Mucosa of descending colon (tissue), 3 donors: ENCODE measurements at regions not wholly inside any gene's neighbourhood (a gene's known extent, or its start where the extent isn't known, plus 50 kb on each side); places are given as distances from the start of the nearest gene placed in this dataset.

Source experiments
- ATAC-seq: fragments of 200-7000 bp; cut with Tn5 transposase; one replicate; pipeline ENCODE4 v1.9.1; 2020; ENCODE audit warnings: mild to moderate bottlenecking, moderate library complexity
- DNase-seq, 3 donors: peaks; one replicate each; pipeline ENCODE4 v3.0.0-alpha.2; 2020
- H3K36me3 ChIP-seq: fragments of 200-600 bp; one replicate; pipeline ENCODE4 v1.8.0; 2021; ENCODE audit warnings: low read depth, mild to moderate bottlenecking
- H3K4me1 ChIP-seq: fragments of 200-600 bp; one replicate; pipeline ENCODE4 v1.8.0; 2021; ENCODE audit warnings: low read depth, mild to moderate bottlenecking
- H3K4me3 ChIP-seq: fragments of 200-600 bp; one replicate; pipeline ENCODE4 v1.8.0; 2021; ENCODE audit warnings: mild to moderate bottlenecking
- H3K9me3 ChIP-seq: fragments of 200-600 bp; one replicate; pipeline ENCODE4 v1.8.0; 2021; ENCODE audit warnings: mild to moderate bottlenecking
- CTCF ChIP-seq: fragments of 200-600 bp; IDR thresholded peaks from one replicate; pipeline ENCODE4 v1.8.0; 2022; ENCODE audit warnings: antibody characterized with exemption, mild to moderate bottlenecking
- intact Hi-C, 2 donors: fragments of 100-400 bp; cut with DNase I in 1 of 2; cut with micrococcal nuclease in 1 of 2; formaldehyde crosslinking; loops; one replicate each; pipeline versions ENCODE4 v1.11.0 to v1.11.1; 2022; cut with DNase I, micrococcal nuclease
- donor health status: DM: no; HTN: no; CAD: no; lungs with moderate emphysema.
- donor health status: DM: no; HTN: no; CAD: no.
- donor health status: DM: no; HTN: yes; CAD: no.

GRCh38 chr3:65026151-65026550 lies 338.4 kb upstream of the ADAMTS9 start:
- intact Hi-C loops, result no loop called here
- DNase-seq (peak in 1 of 3 donors; percentile 4), ATAC-seq (no peak)
- no peak overlapping the region for H3K4me3 ChIP-seq
- no peaks in the 10 kb centered on the region for H3K9me3 ChIP-seq
- TF ChIP-seq CTCF, result no peak
- H3K4me1 ChIP-seq, result no peaks in the 10 kb centered on the region
- no peaks in the 10 kb centered on the region for H3K36me3 ChIP-seq

- Histone ChIP-seq H3K4me1 (no peaks in the 10 kb centered on the region), H3K36me3 (no peaks in the 10 kb centered on the region), H3K9me3 (no peaks in the 10 kb centered on the region), H3K4me3 (no peak overlapping the region)
- DNase-seq (no peak), ATAC-seq (no peak)
- intact Hi-C loops, result no loop called here
- no peak for TF ChIP-seq CTCF
These were observed 336.3 kb upstream of the ADAMTS9 start for GRCh38 chr3:65024148-65024547.

- no peaks in the 10 kb centered on the region for H3K36me3 ChIP-seq
- intact Hi-C loops, result no loop called here
- H3K9me3 ChIP-seq, result no peaks in the 10 kb centered on the region
- DNase-seq (no peak), ATAC-seq (no peak)
- no peak for TF ChIP-seq CTCF
- no peak overlapping the region for H3K4me3 ChIP-seq
- no peaks in the 10 kb centered on the region for H3K4me1 ChIP-seq
These were observed 332.7 kb upstream of the ADAMTS9 start for GRCh38 chr3:65020281-65021160.

GRCh38 chr3:65019443-65020055 lies 331.7 kb upstream of the ADAMTS9 start:
- no peak for TF ChIP-seq CTCF
- Histone ChIP-seq H3K36me3 (no peaks in the 10 kb centered on the region), H3K4me1 (peaks cover 2% of the 10 kb centered on the region), H3K9me3 (no peaks in the 10 kb centered on the region), H3K4me3 (no peak overlapping the region)
- DNase-seq (no peak), ATAC-seq (no peak)
- intact Hi-C loops, result no loop called here

- DNase-seq, result no peak
- Histone ChIP-seq H3K4me3 (no peak overlapping the region), H3K4me1 (peaks cover 6% of the 10 kb centered on the region), H3K9me3 (no peaks in the 10 kb centered on the region), H3K36me3 (no peaks in the 10 kb centered on the region)
- ATAC-seq, result no peak
- intact Hi-C loops, result no loop called here
- TF ChIP-seq CTCF, result no peak
These were observed 331.0 kb upstream of the ADAMTS9 start for GRCh38 chr3:65018801-65019200.
